ENCODE measurements at regions not wholly inside any gene's neighbourhood (a gene's known extent, or its start where the extent isn't known, plus 50 kb on each side); places are given as distances from the start of the nearest gene placed in this dataset.

DNA sequence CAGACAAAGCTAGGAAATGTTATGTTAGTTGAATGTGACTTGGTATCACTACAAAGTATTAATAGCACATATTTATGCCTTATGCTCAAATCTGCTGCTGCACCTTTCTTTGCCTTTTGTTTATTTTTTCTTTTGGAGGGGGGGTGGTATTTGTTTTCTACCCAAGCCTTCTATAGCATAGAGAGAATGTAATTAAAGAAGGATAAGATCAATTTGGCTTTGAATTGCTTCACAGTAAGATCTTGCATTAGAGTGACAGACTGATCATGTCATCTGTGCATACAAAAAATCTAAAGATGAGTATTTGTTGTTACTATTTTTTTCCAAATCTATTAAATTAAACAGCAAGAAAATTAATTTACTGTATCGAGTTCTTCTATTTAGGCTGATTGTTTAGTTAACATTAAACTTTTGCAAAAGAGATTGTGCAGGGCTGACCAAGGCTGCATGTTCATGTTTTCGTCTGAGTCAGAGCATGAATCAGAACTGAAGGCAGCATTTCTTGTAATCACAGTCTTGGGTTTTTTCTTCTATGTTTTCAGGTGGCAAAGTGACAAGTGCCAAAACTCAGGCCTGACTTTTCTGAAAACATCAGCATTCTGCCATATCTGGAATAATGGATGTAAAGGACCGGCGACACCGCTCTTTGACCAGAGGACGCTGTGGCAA, 1007.1 kb upstream of the WWC1 start:
- TF ChIP-seq, protein P1, sequence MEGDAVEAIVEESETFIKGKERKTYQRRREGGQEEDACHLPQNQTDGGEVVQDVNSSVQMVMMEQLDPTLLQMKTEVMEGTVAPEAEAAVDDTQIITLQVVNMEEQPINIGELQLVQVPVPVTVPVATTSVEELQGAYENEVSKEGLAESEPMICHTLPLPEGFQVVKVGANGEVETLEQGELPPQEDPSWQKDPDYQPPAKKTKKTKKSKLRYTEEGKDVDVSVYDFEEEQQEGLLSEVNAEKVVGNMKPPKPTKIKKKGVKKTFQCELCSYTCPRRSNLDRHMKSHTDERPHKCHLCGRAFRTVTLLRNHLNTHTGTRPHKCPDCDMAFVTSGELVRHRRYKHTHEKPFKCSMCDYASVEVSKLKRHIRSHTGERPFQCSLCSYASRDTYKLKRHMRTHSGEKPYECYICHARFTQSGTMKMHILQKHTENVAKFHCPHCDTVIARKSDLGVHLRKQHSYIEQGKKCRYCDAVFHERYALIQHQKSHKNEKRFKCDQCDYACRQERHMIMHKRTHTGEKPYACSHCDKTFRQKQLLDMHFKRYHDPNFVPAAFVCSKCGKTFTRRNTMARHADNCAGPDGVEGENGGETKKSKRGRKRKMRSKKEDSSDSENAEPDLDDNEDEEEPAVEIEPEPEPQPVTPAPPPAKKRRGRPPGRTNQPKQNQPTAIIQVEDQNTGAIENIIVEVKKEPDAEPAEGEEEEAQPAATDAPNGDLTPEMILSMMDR (IDR thresholded peaks at IDR 0.05) = no peak
- no peak for TF ChIP-seq POLR2A (IDR thresholded peaks at IDR 0.05)

Data from thyroid gland (tissue), 4 donors.